Upper lobe of left lung (tissue), 6 donors: ENCODE measurements at regions not wholly inside any gene's neighbourhood (a gene's known extent, or its start where the extent isn't known, plus 50 kb on each side); places are given as distances from the start of the nearest gene placed in this dataset.

Source experiments
- ATAC-seq, 2 donors: fragments of 200-7000 bp; cut with Tn5 transposase; one replicate each; pipeline ENCODE4 v1.9.1; 2022; ENCODE audit warnings: mild to moderate bottlenecking in 2 of 2, moderate library complexity in 2 of 2; ENCODE audit not compliant: low FRiP score in 2 of 2
- DNase-seq, 2 donors: peaks; one replicate each; pipeline ENCODE4 v3.0.0-alpha.2; 2019 to 2020
- H3K27ac ChIP-seq, 4 donors: fragments of 200-600 bp; sonication (generic); one replicate each; pipeline ENCODE4 v1.5.1; 2016 to 2019
- H3K27me3 ChIP-seq, 4 donors: fragments of 200-600 bp; sonication (generic); one replicate each; pipeline ENCODE4 v1.5.1; 2017 to 2019
- H3K36me3 ChIP-seq, 4 donors: fragments of 200-600 bp; sonication (generic); one replicate each; pipeline ENCODE4 v1.5.1; 2016 to 2019
- H3K4me1 ChIP-seq, 4 donors: fragments of 200-600 bp; sonication (generic); one replicate each; pipeline ENCODE4 v1.5.1; 2018 to 2019
- H3K4me3 ChIP-seq, 4 donors: fragments of 200-600 bp; sonication (generic); one replicate each; pipeline ENCODE4 v1.5.1; 2017 to 2019; ENCODE audit warnings: mild to moderate bottlenecking in 2 of 4, moderate library complexity in 1 of 4
- H3K9me3 ChIP-seq, 4 donors: fragments of 200-600 bp; sonication (generic); one replicate each; pipeline ENCODE4 v1.5.1; 2018 to 2019
- EP300 ChIP-seq, 4 donors: sonication (generic); formaldehyde crosslinking; IDR thresholded peaks; one replicate each; pipeline ENCODE4 v1.5.1; 2017; ENCODE audit warnings: antibody characterized with exemption in 4 of 4, control low read depth in 2 of 4
- POLR2A ChIP-seq, 4 donors: fragments of 450-650 bp; IDR thresholded peaks; one replicate each; pipeline ENCODE4 v1.5.1; 2016 to 2017; ENCODE audit warnings: antibody characterized with exemption in 4 of 4, mild to moderate bottlenecking in 2 of 4
- POLR2AphosphoS5 ChIP-seq, 2 donors: sonication (generic); formaldehyde crosslinking; IDR thresholded peaks; one replicate each; pipeline ENCODE4 v1.5.1; 2017; ENCODE audit warnings: antibody characterized with exemption in 2 of 2
- WGBS, 2 donors: methylation state at CpG; one replicate each; pipeline ENCODE4 v1.1.5; 2017 to 2018; 5-methylcytosine and 5-hydroxymethylcytosine counted together
- TF ChIP-seq, protein P1 (sequence below), 6 experiments: fragments of 450-650 bp in 4 of 6; fragments of 200-600 bp in 2 of 6; sonication (generic) in 2 of 6; IDR thresholded peaks; one replicate each; pipeline ENCODE4 v1.5.1; 2016 to 2019; ENCODE audit warnings: antibody characterized with exemption in 6 of 6
- donor health status: DM: no; HTN: no; CAD: no; lungs with moderate emphysema.
- donor health status: DM: no; HTN: yes; CAD: no; lungs with severe emphysema.

DNA sequence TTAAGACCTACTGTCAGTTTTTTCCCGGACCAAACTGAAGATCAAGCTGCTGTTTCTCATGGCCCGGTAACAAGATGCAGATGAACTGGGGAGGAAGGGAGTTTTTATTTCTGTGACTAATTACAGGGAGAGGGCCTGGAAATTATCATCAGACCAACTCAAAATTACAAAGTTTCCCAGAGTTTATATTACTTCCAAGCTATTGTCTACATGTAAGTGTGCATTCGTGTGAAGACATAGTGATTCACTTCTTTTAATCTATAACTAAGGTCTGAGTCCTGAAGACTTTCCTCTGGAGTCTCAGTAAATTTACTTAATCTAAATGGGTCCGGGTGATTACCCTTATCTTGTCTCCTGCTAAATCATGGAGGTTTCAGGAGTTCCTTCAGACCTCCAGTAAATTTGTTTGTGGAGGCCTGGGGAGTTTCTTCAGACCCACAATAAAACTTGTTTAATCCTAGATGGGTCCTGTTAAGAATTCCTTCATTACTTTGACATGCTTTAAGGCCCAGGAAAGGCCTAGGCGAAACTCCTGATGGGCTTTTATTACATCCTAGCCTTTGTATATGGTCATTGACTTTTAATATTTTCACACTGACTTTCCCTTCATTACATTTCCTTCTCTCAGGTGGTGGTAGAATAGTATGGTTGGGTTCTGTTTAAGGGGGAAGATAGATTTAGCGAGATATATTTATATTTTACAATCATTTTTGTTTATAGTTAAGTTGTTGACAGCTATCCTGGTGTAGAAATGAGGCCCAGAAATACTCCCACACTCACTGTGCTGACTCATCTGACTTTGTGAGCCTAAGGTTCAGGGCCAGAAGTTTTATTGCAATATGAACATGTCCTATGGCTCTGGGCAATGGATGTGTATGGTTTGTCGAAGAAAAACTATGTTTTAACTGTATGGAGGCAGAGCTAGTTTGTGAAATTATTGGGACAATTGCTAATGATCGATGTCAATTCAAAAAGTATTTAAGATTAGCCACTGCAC lies 627.0 kb upstream of the FBXO33 start:
- ATAC-seq, result no peak

DNA sequence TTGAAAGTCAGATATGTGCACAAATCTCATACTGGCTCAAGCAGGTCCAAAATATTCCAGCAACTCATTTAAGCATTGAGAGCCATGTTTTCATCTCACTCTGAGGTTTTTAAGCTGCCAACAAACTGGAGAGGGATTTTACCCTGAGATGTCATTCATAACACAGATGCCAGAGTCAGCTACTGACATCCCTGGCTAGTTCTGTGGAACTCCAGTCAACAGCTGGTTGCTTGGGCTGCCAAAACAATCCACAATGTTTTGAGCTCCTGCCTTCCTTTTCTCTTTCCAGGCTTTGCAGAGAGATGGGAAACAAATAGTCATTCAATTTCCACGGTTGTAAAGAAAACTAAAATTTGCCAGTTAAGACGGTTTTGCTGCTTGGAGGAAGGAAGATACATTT lies 621.2 kb upstream of the FBXO33 start:
- Histone ChIP-seq H3K4me3 (no peak overlapping the region), H3K9me3 (no peaks in the 10 kb centered on the region), H3K4me1 (no peaks in the 10 kb centered on the region), H3K27me3 (no peaks in the 10 kb centered on the region), H3K27ac (no peak overlapping the region), H3K36me3 (no peaks in the 10 kb centered on the region)
- DNase-seq, result no peak
- 71 to 82% methylated on average over 2 of the region's 2 CpGs for whole genome bisulfite sequencing, 2 donors
- no peak for ATAC-seq
- TF ChIP-seq, protein P1, sequence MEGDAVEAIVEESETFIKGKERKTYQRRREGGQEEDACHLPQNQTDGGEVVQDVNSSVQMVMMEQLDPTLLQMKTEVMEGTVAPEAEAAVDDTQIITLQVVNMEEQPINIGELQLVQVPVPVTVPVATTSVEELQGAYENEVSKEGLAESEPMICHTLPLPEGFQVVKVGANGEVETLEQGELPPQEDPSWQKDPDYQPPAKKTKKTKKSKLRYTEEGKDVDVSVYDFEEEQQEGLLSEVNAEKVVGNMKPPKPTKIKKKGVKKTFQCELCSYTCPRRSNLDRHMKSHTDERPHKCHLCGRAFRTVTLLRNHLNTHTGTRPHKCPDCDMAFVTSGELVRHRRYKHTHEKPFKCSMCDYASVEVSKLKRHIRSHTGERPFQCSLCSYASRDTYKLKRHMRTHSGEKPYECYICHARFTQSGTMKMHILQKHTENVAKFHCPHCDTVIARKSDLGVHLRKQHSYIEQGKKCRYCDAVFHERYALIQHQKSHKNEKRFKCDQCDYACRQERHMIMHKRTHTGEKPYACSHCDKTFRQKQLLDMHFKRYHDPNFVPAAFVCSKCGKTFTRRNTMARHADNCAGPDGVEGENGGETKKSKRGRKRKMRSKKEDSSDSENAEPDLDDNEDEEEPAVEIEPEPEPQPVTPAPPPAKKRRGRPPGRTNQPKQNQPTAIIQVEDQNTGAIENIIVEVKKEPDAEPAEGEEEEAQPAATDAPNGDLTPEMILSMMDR (IDR thresholded peaks at IDR 0.05), result no peak
- TF ChIP-seq EP300 (IDR thresholded peaks at IDR 0.05) (no peak), POLR2A (IDR thresholded peaks at IDR 0.05) (no peak), POLR2AphosphoS5 (IDR thresholded peaks at IDR 0.05) (no peak)

More for the DNA sequence above, 627.0 kb upstream of the FBXO33 start:
- Histone ChIP-seq H3K9me3 (peaks cover 0 to 4% (median 0%) of the 10 kb centered on the region in 4 donors), H3K36me3 (no peaks in the 10 kb centered on the region), H3K27me3 (no peaks in the 10 kb centered on the region), H3K4me1 (no peaks in the 10 kb centered on the region), H3K4me3 (no peak overlapping the region), H3K27ac (no peak overlapping the region)
- no peak for DNase-seq
- no peak for TF ChIP-seq POLR2AphosphoS5 (IDR thresholded peaks at IDR 0.05)
- TF ChIP-seq, protein P1 (IDR thresholded peaks at IDR 0.05), result no peak
- TF ChIP-seq EP300 (IDR thresholded peaks at IDR 0.05), result no peak
- TF ChIP-seq POLR2A (IDR thresholded peaks at IDR 0.05), result no peak
- WGBS, 2 donors, result 68 to 74% methylated on average over 8 of the region's 8 CpGs

DNA sequence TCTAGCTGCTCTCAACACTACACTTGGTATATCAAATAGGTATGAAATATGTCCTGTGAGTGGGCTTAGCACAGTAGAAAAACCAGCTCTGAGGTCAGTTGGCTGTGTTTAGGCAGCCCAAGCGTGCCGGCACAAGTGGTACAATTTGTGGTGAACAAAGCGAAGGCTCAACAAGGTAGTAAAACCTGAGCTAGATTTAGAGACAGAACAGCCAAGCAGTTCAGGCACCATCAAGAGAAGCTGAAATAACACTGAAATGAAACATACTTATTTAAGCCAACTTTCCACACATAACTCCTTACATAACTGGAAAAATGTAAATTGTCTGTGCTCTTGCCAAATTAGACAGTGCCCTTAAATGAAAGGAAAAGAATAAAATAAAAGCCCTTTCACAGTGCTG lies 596.8 kb upstream of the FBXO33 start:
- WGBS, 2 donors, result 77 to 85% methylated on average over 3 of the region's 3 CpGs
- H3K4me1 ChIP-seq, result no peaks in the 10 kb centered on the region
- DNase-seq, result no peak
- H3K4me3 ChIP-seq, result no peak overlapping the region
- H3K27ac ChIP-seq, result no peak overlapping the region
- H3K9me3 ChIP-seq, result no peaks in the 10 kb centered on the region
- TF ChIP-seq POLR2A (IDR thresholded peaks at IDR 0.05), result no peak
- no peak for TF ChIP-seq EP300 (IDR thresholded peaks at IDR 0.05)
- ATAC-seq, result no peak
- H3K27me3 ChIP-seq, result no peaks in the 10 kb centered on the region
- H3K36me3 ChIP-seq, result no peaks in the 10 kb centered on the region

DNA sequence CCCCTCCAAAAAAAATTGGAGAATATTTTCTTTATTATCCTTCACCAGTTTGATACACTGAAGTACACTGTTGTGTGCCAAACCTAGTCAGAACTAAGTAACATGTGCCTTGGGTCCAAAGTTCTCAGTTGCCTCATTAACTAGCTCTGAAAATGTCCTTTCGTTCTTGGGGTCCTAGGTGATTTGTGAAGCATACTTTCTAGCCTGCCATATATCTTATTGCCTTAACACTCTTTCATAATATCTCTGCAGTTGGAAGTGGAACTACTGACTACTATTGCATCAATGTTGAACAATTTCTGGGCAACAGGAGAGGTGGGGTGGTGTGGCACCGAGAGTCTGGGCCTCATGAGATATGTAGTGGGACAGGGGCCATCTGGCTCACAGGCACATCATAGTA lies 592.9 kb upstream of the FBXO33 start:
- no peaks in the 10 kb centered on the region for H3K36me3 ChIP-seq

DNA sequence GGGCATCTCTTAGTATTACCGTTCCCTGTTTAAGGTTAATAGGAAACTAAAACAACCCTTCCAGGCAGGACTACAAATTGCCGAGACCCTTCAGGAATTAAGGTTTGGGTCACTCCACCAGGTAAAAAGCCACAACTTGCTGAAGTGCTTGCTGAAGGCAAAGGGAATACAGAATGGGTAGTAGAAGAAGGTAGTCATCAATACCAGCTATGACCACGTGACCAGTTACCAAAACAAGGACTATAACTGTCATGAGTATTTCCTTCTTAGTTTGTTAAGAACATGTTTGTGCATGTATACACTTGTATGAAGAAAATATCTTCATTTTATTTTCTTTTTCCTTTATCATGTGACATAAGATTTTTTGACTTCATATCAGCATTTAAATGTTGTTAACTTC lies 578.7 kb upstream of the FBXO33 start:
- no peaks in the 10 kb centered on the region for H3K9me3 ChIP-seq
- no peaks in the 10 kb centered on the region for H3K4me1 ChIP-seq
- H3K36me3 ChIP-seq, result no peaks in the 10 kb centered on the region
- no peak overlapping the region for H3K4me3 ChIP-seq
- TF ChIP-seq EP300 (IDR thresholded peaks at IDR 0.05), result no peak
- TF ChIP-seq, protein P1 (IDR thresholded peaks at IDR 0.05), result no peak
- no peak for TF ChIP-seq POLR2A (IDR thresholded peaks at IDR 0.05)
- TF ChIP-seq POLR2AphosphoS5 (IDR thresholded peaks at IDR 0.05), result no peak
- DNase-seq (no peak), ATAC-seq (no peak)
- no peak overlapping the region for H3K27ac ChIP-seq
- H3K27me3 ChIP-seq, result no peaks in the 10 kb centered on the region
- 78 to 86% methylated on average over 3 of the region's 3 CpGs for WGBS, 2 donors

More for the DNA sequence above, 592.9 kb upstream of the FBXO33 start:
- DNase-seq (no peak), ATAC-seq (no peak)
- no peaks in the 10 kb centered on the region for H3K9me3 ChIP-seq
- TF ChIP-seq, protein P1 (IDR thresholded peaks at IDR 0.05), result no peak
- TF ChIP-seq POLR2A (IDR thresholded peaks at IDR 0.05), result no peak
- TF ChIP-seq POLR2AphosphoS5 (IDR thresholded peaks at IDR 0.05), result no peak
- TF ChIP-seq EP300 (IDR thresholded peaks at IDR 0.05), result no peak
- H3K4me1 ChIP-seq, result no peaks in the 10 kb centered on the region
- H3K27ac ChIP-seq, result no peak overlapping the region
- H3K27me3 ChIP-seq, result no peaks in the 10 kb centered on the region
- H3K4me3 ChIP-seq, result no peak overlapping the region
- 82 to 90% methylated on average over 2 of the region's 2 CpGs for WGBS, 2 donors
